Neural crest cell (in vitro differentiated cells): ENCODE measurements at regions not wholly inside any gene's neighbourhood (a gene's known extent, or its start where the extent isn't known, plus 50 kb on each side); places are given as distances from the start of the nearest gene placed in this dataset.
"Not testable (repeated sequence)": the region's sequence is repeated elsewhere in the genome, so short reads cannot be mapped to it uniquely, and the experiment has no call there.

Experiments
- DNase-seq: peaks from one replicate; pipeline ENCODE4 v3.0.0; 2021; ENCODE audit warnings: low read depth, mixed read lengths, low spot score
- H3K27ac Mint-ChIP-seq: one replicate; pipeline ENCODE4 v1.8.0; 2021; ENCODE audit warnings: mild to moderate bottlenecking, mixed read lengths; ENCODE audit not compliant: unreplicated experiment
- H3K27me3 Mint-ChIP-seq: 2 replicates; pipeline ENCODE4 v1.8.0; 2021; ENCODE audit warnings: low read depth, mild to moderate bottlenecking, mixed read lengths
- H3K36me3 Mint-ChIP-seq: 2 replicates; pipeline ENCODE4 v1.8.0; 2021; ENCODE audit warnings: low read depth, mild to moderate bottlenecking, mixed read lengths
- H3K4me1 Mint-ChIP-seq: 2 replicates; pipeline ENCODE4 v1.8.0; 2021; ENCODE audit warnings: mixed read lengths
- H3K4me3 Mint-ChIP-seq: one replicate; pipeline ENCODE4 v1.8.0; 2021; ENCODE audit warnings: mild to moderate bottlenecking, mixed read lengths
- H3K9me3 Mint-ChIP-seq: 2 replicates; pipeline ENCODE4 v1.8.0; 2021; ENCODE audit warnings: mixed read lengths
- CTCF ChIP-seq: fragments of 200-600 bp; sonication (generic); conservative IDR thresholded peaks from 2 replicates; pipeline ENCODE4 v1.5.0; 2021; ENCODE audit warnings: antibody characterized with exemption, mild to moderate bottlenecking

- peaks cover 8% of the 10 kb centered on the region for H3K36me3 Mint-ChIP-seq
- H3K27me3 Mint-ChIP-seq, result no peaks in the 10 kb centered on the region
- DNase-seq, result no peak
- no peak overlapping the region for H3K4me3 Mint-ChIP-seq
- H3K27ac Mint-ChIP-seq, result no peak overlapping the region
- H3K4me1 Mint-ChIP-seq, result no peaks in the 10 kb centered on the region
- peaks cover 15% of the 10 kb centered on the region for H3K9me3 Mint-ChIP-seq
- no peak for TF ChIP-seq CTCF
Measured at GRCh38 chr14:106528717-106529116, 1002.3 kb downstream of the TMEM121 start.

- H3K36me3 Mint-ChIP-seq, result peaks cover 7% of the 10 kb centered on the region
- peaks cover 13% of the 10 kb centered on the region for H3K9me3 Mint-ChIP-seq
Measured at GRCh38 chr14:106530031-106530422, 1003.6 kb downstream of the TMEM121 start.

GRCh38 chr14:106530423-106531107 is 1004.2 kb downstream of the TMEM121 start:
- Mint-ChIP-seq H3K27me3 (no peaks in the 10 kb centered on the region), H3K4me1 (no peaks in the 10 kb centered on the region), H3K9me3 (peaks cover 13% of the 10 kb centered on the region), H3K4me3 (no peak overlapping the region), H3K27ac (no peak overlapping the region), H3K36me3 (peaks cover 7% of the 10 kb centered on the region)
- no peak for TF ChIP-seq CTCF
- no peak for DNase-seq

More at GRCh38 chr14:106530031-106530422, 1003.6 kb downstream of the TMEM121 start:
- no peaks in the 10 kb centered on the region for H3K4me1 Mint-ChIP-seq
- H3K27me3 Mint-ChIP-seq, result no peaks in the 10 kb centered on the region
- H3K27ac Mint-ChIP-seq, result no peak overlapping the region
- H3K4me3 Mint-ChIP-seq, result no peak overlapping the region
- no peak for DNase-seq
- no peak for TF ChIP-seq CTCF

GRCh38 chr14:106537597-106537996 is 1011.2 kb downstream of the TMEM121 start:
- H3K9me3 Mint-ChIP-seq, result peaks cover 20% of the 10 kb centered on the region
- H3K4me3 Mint-ChIP-seq, H3K27ac Mint-ChIP-seq, H3K36me3 Mint-ChIP-seq, DNase-seq, H3K4me1 Mint-ChIP-seq, H3K27me3 Mint-ChIP-seq: not testable (repeated sequence)

- Mint-ChIP-seq H3K4me3 (no peak overlapping the region), H3K4me1 (no peaks in the 10 kb centered on the region), H3K27ac (no peak overlapping the region), H3K9me3 (peaks cover 22% of the 10 kb centered on the region), H3K27me3 (no peaks in the 10 kb centered on the region), H3K36me3 (peaks cover 10% of the 10 kb centered on the region)
- DNase-seq, result no peak
- TF ChIP-seq CTCF, result no peak
Measured at GRCh38 chr14:106538201-106538600, 1011.8 kb downstream of the TMEM121 start.

GRCh38 chr14:106547735-106548434 is 1021.5 kb downstream of the TMEM121 start:
- H3K4me3 Mint-ChIP-seq, result no peak overlapping the region
- H3K9me3 Mint-ChIP-seq, result peaks cover 27% of the 10 kb centered on the region
- peaks cover 7% of the 10 kb centered on the region for H3K36me3 Mint-ChIP-seq
- no peaks in the 10 kb centered on the region for H3K4me1 Mint-ChIP-seq
- no peak for DNase-seq
- H3K27ac Mint-ChIP-seq, result no peak overlapping the region
- TF ChIP-seq CTCF, result no peak
- no peaks in the 10 kb centered on the region for H3K27me3 Mint-ChIP-seq
